ENCODE measurements at regions not wholly inside any gene's neighbourhood (a gene's known extent, or its start where the extent isn't known, plus 50 kb on each side); places are given as distances from the start of the nearest gene placed in this dataset.
"Not testable (repeated sequence)": the region's sequence is repeated elsewhere in the genome, so short reads cannot be mapped to it uniquely, and the experiment has no call there.

DNA sequence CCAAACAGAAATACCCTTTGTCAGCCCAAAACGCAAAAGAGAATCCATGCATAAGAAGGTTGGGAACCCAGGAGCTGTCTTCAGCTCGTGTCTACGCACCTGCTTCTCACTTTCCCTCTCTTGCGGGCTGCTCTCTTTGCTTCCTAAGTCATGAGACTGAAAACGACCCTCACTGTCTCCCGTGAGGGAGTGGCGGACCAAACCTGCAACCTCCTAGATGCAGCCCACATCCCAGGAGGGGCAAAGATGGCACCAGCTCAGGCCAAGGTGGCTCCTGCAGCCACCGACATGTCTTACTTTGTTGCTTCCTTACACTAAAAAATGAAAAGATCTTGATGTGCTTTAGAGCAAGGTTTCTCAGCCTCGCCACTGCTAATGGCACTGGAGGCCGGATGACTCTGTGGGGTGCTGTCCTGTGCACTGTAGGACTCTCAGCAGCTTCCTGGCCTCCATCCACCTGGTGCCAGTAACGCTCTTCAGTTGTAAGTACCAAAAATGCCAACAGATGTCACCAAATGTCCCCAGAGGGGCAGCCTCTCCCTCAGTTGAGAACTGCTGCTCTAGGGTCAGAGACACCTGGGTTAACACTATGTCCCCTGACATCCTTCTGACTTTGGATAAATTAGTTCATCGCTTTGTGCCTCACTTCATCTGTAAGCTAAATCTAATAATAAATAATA is 179.8 kb upstream of the PFKP start:
- DNase-seq, result no peak

DNA sequence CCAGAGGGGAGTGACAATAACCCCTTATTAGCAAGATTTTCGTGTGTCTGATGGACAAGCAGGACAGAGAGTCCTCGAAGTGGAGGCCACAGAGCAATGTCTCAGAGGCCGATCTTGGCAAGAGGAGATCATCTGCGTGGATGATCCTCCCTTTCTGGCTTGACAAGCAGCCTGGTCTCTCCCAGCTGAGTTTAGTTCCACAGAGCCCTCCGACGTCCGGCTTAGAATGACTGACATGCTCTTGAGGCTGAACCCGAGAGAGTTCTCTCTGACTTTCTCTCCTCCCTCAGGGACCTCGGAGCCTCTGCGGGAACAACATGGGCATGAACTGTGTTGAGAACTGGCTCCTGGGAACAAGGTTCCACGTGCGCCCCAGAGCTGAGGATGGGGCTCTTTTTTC is 180.7 kb upstream of the PFKP start:
- no peak for DNase-seq

DNA sequence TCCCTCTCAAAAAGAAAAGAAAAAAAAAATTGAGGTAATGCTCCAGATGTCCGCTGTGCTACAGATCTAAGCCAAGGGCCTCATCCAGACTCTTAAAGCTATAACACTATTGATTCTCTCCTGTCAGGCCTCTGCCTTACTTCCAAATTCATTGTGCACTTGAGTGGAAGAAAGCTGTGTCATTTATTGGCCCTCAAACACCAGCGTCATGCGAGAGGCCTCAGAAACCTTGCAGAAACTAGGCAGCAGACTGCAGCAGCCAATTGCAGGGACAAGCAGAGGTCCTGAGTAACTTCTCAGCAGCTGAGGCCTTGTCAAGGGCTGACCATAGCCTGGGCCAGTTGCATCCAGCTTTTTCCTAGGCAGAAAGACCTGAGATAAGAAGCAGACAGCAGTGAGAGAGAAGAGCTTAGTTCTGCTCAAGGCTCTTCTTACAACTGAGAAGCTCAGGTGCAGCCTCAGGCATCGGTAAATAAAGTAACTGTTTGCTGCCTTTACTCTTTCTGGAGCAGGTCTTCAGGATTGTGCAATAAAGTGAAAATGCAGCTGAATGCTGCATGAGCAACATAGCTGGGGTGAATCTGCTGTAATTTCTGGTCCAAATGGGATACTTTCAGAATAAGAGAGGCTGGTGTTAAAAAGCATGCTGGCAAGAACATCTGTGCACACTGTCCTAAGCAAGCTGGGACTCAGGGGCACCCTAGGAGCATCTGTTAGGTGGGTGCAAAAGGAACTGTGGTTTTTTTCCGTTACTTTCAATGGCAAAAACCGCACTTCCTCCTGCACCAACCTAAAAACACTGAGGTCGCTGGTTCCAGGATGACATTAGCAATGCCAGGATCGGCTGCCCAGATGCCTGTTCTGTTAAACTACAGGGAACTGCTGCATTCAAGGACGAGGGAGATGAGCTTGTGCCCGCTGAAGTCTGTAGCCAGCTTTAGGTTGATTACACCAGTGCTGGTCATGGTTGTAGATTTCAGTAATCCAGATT is 181.8 kb upstream of the PFKP start:
- peak; percentile 50 for DNase-seq

DNA sequence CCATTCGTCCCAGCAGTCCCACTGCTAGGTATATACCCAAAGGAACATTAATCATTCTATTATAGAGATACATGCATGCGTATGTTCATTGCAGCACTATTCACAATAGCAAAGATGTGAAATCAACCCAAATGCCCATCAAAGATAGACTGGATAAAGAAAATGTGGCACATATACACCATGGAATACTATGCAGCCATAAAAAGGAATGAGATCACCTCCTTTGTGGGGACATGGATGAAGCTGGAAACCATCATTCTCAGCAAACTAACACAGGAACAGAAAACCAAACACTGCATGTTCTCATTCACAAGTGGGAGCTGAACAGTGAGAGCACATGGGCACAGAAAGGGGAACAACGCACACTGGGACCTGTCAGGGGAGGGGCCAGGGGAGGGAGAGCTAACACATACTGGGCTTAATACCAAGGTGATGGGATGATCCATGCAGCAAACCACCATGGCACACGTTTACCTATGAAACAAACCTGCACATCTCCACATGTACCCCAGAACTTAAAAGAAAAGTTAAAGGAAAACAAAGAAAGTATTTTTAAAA is 183.3 kb upstream of the PFKP start:
- DNase-seq, result not testable (repeated sequence)

DNA sequence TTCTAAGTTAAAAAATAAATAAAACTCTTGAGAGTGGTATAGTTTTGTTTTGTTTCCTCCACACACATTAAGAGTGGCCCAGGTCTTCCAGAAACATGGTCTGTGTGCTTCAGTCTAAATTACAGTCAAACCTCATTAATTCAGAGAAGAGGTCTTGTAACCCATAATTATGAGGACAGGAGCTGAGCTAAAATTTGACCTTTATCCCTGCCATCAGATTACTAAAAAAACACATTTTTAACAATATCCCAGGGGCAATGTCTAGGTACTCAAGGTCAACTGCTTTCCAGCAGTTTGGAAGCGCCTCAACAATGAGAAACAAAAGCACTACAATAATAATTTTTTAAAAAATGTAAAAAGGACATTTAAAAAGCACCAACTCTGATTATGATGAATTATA is 184.1 kb upstream of the PFKP start:
- DNase-seq, result no peak

DNA sequence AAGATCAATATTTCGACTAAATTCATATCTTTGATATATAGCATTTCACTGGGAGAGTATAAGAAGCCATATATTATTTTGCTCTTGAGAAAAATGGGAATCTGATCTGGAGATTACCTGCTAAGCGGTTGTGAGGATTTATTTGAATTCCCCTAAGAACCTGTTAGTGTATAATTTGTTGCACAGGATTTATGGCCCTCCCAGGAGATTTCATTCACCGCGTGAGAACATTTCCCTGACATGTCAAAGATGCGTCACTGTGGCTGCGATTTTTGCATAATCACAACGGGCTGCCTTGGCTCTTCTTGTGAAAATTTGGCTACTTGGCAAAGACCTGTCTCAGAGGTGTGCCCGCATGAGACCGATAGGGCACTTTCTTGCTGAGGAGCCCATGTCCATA is 184.7 kb upstream of the PFKP start:
- DNase-seq, result no peak

DNA sequence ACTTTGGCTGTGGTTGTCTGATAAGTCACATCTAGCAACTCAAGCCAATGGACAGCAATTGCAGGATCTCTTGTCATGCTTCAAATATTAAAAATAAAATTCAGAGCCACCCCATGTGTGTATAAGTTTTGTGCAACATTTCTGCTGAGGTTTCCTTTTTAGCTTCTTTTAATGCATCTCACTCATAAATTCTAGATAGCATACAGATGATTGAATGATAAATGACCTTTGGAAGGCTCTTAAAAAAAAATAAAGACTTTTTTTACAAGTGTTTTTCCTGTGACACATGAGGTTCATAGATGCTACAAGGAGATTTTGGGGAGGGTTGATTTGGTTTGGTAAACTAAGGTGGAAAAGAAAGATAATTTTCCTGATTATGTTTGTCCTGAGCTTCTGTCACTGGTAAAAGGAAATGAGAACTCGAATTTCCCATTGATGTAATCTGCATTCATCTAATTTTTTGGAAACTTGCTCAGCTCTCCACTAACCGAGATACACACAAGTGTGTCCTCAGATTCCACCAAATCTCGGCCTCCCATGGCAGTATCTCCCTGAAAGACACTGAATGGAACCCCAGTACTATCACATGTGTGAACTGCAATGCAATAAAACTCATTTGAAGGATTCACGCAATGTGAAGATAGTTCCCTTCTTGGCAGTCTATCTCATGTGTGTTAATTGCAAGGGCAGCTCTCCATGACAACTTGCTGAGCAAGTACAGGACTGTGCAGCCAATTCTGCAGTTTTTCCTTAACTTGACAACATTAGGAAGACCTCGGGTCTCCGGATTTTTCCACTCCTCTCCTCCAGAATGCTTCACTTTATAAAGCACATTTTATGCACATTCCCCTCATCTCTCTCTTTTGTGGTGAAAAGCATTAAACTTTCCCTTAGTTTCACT is 185.4 kb upstream of the PFKP start:
- no peak for DNase-seq

DNA sequence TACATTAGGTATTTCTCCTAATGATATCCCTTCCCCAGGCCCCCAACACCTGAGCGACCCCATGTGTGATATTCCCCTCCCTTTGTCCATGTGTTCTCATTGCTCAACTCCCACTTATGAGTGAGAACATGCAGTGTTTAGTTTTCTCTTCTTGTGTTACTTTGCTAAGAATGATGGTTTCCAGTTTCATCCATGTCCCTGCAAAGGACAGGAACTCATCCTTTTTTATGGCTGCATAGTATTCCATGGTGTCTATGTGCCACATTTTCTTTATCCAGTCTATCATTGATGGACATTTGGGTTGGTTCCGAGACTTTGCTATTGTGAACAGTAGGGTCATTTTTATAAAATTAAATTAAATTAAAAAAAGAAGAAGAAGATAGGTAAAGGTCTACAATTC is 187.3 kb upstream of the PFKP start:
- DNase-seq, result not testable (repeated sequence)

DNA sequence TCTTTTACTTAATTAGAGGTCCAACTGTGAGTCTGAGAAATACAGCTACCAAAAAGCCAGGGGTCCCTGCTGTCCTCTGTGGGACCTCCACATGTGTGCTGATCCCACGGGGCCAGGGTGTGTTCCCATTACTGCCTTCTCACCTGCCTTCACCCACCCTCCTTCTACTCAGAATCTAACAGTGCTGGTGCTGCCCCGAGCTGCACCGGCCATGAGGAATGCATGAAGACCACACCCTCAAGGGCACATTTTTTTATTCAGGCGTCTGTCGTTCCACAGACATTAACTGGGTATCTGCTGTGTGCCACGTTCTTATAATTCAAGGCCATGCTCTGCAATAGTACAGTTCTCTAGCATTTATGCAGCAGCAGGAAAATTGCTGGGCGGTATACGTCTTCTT is 188.5 kb upstream of the PFKP start:
- DNase-seq, result no peak

DNA sequence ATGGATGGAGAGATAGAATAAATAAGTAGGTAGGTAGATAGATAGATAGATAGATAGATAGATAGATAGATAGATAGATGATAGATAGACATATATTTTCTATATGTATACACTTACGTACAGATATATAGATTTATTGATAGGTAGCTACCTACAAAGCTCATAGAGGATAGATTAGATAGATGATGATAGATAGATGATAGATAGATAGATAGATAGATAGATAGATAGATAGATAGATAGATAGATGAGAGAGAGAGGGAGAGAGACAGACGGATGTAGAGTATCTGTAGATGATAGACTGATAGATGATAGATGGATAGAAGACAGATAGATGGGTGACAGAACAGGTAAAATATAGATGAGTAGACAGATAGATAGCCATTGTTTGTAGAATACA is 191.3 kb upstream of the PFKP start:
- no peak for DNase-seq

DNA sequence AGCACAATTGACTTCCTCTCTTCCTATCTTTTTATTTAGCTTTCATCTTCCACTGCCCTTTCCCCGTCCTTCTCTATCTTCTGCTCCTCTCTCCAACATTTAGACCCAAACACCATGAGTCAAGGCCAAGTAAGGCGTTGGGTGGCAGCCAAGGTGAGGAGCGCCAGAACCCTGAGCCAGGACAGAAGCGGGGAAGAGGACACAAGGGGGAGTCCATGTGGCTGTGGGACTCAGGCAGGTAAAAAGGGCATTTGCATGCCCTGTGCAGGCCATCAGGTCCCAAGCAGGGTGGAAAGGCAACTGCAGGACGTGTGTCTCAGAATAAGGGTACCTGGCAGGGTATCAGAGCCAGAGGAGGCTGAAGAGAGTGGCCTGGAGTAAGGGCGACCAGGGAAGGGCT is 192.4 kb upstream of the PFKP start:
- DNase-seq, result no peak

DNA sequence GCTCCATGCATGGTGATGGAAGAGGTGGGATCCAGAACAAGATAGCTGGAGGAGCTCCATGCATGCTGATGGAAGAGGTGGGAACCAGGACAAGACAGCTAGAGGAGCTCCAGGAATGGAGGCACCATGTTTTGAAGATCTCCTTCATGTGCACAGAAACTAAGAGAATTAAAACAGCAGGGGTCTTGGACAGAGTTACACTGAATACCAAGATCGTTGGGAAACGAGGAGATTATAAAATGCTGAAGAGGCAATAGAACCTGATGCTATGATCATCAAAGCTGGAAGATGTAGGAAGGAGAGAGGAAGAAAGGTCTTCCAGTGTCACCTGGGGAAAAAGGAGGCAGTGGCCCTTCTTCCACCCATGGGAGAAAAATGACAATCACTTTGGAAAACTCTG is 193.6 kb upstream of the PFKP start:
- DNase-seq, result no peak

DNA sequence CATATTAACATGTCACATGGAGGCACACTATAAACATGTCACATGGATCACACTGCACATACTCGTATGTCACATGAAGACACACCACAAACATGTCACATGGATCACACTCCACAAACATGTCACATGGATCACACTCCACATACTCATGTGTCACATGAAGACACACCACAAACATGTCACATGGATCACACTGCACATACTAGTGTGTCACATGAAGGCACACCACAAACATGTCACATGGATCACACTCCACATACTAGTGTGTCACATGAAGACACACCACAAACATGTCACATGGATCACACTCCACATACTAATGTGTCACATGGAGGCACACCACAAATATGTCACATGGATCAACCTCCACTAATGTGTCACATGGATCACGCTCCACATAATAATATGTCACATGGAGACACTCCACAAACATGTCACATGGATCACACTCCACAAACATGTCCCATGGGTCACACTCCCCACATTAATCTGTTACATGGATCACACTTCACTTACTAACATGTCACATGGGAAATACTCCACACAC is 195.6 kb upstream of the PFKP start:
- DNase-seq, result no peak

DNA sequence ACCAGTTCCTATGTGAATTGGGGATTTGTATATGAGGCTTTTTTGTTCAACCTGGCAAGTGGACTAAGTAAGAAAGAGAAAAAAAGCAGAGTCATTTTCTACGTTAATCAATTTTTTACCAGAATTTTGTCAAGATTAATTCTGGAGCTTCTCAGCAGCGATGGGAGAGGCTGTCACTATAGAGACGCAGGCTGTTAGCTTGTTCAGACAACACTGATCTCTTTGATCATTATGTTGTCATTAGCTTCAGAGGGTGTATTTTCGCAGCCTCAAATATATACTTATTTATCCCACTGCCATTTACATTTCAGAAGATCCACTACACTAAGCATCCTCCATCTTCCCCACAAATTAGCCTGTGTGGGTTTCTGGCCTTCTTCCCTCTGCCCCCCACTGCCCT is 196.7 kb upstream of the PFKP start:
- DNase-seq, result no peak

DNA sequence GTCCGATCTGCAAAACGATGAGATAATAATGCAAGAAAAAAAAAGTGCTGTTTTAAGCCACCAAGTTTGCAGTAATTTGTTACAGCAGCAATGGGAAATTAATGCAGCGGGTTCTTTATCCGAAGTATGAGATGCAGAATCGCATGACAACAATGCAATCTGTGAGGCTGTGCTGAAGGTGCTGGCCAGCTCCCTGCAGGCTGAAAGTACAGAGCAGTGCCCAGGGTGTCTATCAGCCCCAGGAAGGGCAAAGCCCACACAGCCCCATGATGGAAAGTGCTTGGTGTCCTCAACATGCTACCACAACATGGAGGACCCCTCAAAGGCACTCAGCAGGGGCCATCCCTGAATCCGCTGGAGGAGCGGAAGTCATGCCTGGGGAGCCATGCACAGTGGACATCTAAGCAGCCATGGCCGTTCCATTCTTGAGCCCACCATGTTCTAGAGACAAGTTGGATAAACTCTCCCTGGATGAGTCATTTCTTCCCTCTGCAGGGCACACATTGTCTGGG is 199.5 kb upstream of the PFKP start:
- no peak for DNase-seq

DNA sequence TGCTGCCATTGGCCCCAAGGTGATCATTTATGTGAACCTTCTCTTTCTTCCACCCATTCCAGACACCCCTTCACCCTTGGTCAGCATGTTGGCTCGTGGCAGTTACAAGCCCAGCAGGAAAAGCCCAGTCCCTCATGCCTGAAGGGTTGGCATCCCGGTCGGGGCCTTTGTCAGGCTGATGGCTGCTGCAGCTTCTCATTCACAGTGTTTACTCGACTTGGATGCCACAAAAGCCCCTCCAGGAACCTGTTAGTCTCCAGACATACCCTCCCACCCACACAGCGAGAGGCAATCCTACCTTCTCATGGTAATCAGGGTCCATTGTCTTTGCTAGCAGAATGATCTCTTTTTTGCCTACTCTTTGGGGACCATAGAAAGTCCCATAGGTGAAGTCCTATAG is 200.8 kb upstream of the PFKP start:
- no peak for DNase-seq

DNA sequence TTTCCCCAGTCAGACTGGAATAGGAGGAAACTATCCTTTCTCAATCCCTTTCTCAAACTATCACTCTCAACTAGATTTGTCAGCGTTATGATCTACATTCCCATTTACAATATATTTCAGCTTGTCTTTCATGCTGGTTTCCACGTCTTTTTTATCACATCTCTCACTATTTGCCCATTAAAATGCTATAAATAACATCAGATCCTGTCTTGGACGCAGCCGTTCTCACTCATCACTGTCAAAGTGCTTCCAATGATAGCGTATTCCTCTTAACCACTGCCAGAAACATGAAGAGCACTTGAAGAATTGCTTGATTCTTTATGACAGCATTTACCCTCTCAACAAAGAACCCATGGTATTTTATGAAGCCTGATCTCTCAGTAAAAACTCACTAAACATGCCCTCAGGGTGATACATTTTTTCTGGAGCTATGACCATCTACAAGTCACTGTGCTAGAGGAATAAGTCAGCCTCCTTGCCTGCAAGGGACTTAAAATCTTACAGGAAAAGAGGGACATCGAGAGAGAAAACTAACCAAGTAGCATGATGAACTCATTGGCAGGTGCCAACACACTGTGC is 205.6 kb upstream of the PFKP start:
- peak; percentile 52 for DNase-seq

DNA sequence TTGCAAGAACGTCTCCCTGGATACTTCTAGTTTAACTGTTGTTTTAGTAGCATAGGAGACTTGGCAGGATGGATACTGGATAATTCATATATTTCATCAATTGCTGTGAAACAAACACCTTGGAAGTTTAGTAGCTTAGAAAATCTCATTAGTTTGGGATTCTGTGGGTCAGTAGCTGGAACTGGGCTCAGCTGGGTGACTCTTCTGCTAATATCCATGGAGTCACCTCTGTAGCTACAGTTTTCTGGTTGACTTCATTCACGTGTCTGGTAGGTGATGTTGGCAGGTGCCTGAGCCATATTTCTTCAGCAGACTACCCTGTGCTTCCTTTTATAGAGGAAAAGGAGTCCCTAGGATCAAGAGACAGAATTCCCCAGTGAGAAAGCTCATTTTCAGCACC is 208.9 kb upstream of the PFKP start:
- no peak for DNase-seq

DNA sequence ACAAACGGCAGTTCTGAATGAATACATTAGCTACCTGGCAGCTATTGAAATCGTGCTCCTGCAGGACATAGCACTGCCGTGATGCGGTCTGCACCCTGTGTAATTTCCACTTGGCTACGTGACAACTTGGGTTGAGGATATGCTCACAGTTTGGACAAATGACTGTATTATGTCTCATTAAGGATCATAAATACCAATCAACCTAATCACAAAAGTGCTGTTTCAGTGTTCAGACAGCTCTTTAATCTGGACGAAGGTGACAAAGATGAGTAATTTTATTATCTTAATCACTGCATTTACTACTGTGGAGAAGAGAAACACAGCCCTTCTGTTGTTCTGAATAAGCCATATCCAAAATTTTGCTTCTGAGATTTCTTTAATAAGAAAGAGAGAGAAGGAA is 210.8 kb upstream of the PFKP start:
- DNase-seq, result no peak

DNA sequence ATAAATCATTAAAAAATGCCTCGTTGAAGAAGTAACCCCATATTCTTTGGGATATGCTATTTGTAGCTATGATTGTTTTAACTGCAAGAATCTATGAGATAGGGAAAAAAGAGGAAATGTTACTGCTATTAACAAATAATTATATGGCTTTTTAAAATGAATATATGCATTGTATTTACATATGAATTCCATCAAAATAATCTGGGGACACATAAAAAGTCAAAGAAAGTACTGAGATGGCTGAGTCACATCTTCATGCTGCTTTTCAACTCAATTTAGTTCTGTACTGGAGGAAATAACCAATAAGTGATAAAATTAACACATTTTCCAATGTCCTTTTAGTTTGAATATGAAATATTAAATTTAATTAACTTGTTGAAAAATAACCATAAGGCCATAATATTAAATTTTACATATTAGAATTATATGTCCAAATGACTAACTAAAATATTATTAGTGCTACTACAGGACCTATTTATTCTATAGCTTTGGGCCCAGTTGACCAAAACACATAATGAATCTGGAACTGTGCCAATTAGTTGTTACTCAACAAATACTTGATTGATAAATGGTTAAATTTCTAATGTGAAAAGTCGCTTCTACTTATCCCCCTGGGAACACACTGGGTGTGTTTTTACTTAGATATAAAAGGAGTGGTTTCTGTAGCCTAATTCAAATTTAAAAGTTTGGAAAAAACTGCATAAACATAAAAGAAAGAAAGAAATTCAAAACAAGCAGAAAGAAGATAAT is 214.6 kb upstream of the PFKP start:
- no peak for DNase-seq

DNA sequence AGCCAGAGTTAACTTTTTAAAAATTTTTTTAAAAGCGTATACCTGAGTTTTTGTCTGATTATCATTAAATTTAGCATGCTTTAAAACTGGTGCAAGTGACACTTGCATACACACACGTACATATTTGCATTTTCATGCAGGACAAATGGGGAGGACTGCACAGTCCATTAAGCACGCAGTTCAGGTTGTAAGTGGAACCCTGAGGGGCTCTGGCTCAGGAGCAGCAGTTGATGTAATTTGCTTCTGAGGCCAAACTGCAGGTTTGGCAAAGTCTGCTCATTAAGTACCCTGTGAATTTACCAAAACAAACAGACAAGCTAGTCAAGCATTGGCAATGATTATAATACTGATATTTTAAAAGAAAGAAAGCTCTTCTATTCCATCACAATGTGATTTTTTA is 215.8 kb upstream of the PFKP start:
- DNase-seq, result no peak

All from retina (tissue), 1 donor.